ENCODE measurements at regions not wholly inside any gene's neighbourhood (a gene's known extent, or its start where the extent isn't known, plus 50 kb on each side); places are given as distances from the start of the nearest gene placed in this dataset.

DNA sequence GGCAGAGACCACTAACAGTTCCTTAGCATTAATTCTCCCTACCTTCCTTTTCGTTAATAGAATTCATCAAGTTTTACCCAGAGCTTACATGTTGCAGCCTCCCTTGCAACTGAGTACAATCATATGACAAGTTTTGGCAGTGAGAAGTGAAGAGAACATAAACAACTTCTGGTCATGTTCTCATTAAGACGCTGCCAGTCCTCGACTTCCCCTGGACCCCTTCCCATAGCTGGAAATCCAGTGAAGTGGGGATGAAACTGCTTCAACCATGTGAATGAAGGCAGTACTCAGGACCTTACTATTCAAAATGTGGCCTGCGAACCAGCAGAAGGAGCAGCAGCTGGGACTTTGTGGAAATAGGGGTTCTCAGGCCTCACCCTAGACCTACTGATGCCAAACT, 133.9 kb downstream of the SPTSSA start:
- no peak overlapping the region for H3K4me3 ChIP-seq (ENCODE audit: low read depth, low read length)
- no peaks in the 10 kb centered on the region for H3K27me3 ChIP-seq (ENCODE audit: control insufficient read depth, insufficient read depth, low read length)
- no peak overlapping the region for H3K27ac ChIP-seq (ENCODE audit: low read depth, low read length)
- H3K36me3 ChIP-seq (ENCODE audit: control insufficient read depth, insufficient read depth, low read length): no peaks in the 10 kb centered on the region
- peaks cover 11% of the 10 kb centered on the region for H3K4me1 ChIP-seq (ENCODE audit: control insufficient read depth, insufficient read depth, low read length)
- no peaks in the 10 kb centered on the region for H3K9me3 ChIP-seq (ENCODE audit: control insufficient read depth, insufficient read depth, low read length)
- no peak overlapping the region for H3K9ac ChIP-seq (ENCODE audit: low read depth, low read length)

GRCh38 chr14:34325493-34325892, 136.5 kb downstream of the SPTSSA start:
- Histone ChIP-seq H3K9ac (ENCODE audit: low read depth, low read length) (no peak overlapping the region), H3K4me3 (ENCODE audit: low read depth, low read length) (no peak overlapping the region), H3K9me3 (ENCODE audit: control insufficient read depth, insufficient read depth, low read length) (no peaks in the 10 kb centered on the region), H3K27me3 (ENCODE audit: control insufficient read depth, insufficient read depth, low read length) (no peaks in the 10 kb centered on the region), H3K27ac (ENCODE audit: low read depth, low read length) (no peak overlapping the region), H3K4me1 (ENCODE audit: control insufficient read depth, insufficient read depth, low read length) (no peaks in the 10 kb centered on the region), H3K36me3 (ENCODE audit: control insufficient read depth, insufficient read depth, low read length) (no peaks in the 10 kb centered on the region)

DNA sequence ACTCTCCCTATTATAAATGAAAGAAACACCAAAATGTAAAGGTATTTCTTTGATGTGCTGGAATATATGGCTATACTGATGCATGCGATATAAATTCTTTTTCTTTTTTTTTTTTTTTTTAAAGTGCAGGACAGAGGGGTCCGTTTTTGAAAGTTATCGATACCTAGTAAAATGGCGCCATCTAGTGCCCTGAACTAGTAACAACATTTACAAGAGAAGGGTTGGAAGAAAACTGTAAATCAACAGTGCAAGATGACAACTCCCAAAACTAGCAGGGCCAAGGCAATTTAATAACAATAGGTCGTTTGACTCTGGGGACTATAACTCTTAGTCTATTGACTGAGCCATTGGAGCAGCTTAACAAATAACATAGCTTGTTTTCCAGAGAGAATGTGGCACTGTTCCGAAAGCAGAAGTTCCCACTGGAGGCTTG, 137.7 kb downstream of the SPTSSA start:
- Histone ChIP-seq H3K9ac (ENCODE audit: low read depth, low read length) (no peak overlapping the region), H3K36me3 (ENCODE audit: control insufficient read depth, insufficient read depth, low read length) (no peaks in the 10 kb centered on the region), H3K27ac (ENCODE audit: low read depth, low read length) (no peak overlapping the region), H3K4me1 (ENCODE audit: control insufficient read depth, insufficient read depth, low read length) (no peaks in the 10 kb centered on the region), H3K9me3 (ENCODE audit: control insufficient read depth, insufficient read depth, low read length) (no peaks in the 10 kb centered on the region), H3K4me3 (ENCODE audit: low read depth, low read length) (no peak overlapping the region), H3K27me3 (ENCODE audit: control insufficient read depth, insufficient read depth, low read length) (no peaks in the 10 kb centered on the region)

- Histone ChIP-seq H3K36me3 (ENCODE audit: control insufficient read depth, insufficient read depth, low read length) (no peaks in the 10 kb centered on the region), H3K27me3 (ENCODE audit: control insufficient read depth, insufficient read depth, low read length) (no peaks in the 10 kb centered on the region), H3K9me3 (ENCODE audit: control insufficient read depth, insufficient read depth, low read length) (no peaks in the 10 kb centered on the region), H3K4me1 (ENCODE audit: control insufficient read depth, insufficient read depth, low read length) (no peaks in the 10 kb centered on the region), H3K9ac (ENCODE audit: low read depth, low read length) (no peak overlapping the region), H3K4me3 (ENCODE audit: low read depth, low read length) (no peak overlapping the region), H3K27ac (ENCODE audit: low read depth, low read length) (no peak overlapping the region)
Observed at GRCh38 chr14:34322940-34323418, 139.1 kb downstream of the SPTSSA start.

DNA sequence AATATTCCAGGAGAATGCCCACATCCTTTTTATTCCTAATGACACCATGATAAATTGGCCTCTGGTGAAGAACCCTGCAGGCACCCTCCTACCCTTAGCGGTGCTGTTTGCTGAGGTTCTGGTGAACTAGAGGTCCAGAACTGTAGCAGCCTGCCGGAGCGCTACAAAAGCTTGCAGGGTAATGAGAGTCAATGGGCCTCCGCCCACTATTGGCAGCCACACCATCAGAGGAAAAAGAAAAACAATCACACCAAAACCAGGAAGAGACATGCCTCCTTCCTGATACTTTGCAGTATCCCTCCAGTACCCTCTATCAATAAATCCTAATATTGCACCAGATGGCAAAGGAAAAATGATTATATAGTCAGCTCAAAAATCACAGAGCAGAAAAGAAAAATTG, 142.9 kb downstream of the SPTSSA start:
- Histone ChIP-seq H3K27me3 (ENCODE audit: control insufficient read depth, insufficient read depth, low read length) (no peaks in the 10 kb centered on the region), H3K9me3 (ENCODE audit: control insufficient read depth, insufficient read depth, low read length) (no peaks in the 10 kb centered on the region), H3K4me1 (ENCODE audit: control insufficient read depth, insufficient read depth, low read length) (no peaks in the 10 kb centered on the region), H3K36me3 (ENCODE audit: control insufficient read depth, insufficient read depth, low read length) (no peaks in the 10 kb centered on the region), H3K9ac (ENCODE audit: low read depth, low read length) (no peak overlapping the region), H3K4me3 (ENCODE audit: low read depth, low read length) (no peak overlapping the region), H3K27ac (ENCODE audit: low read depth, low read length) (no peak overlapping the region)

GRCh38 chr14:34318014-34318413, 144.0 kb downstream of the SPTSSA start:
- no peaks in the 10 kb centered on the region for H3K4me1 ChIP-seq (ENCODE audit: control insufficient read depth, insufficient read depth, low read length)

DNA sequence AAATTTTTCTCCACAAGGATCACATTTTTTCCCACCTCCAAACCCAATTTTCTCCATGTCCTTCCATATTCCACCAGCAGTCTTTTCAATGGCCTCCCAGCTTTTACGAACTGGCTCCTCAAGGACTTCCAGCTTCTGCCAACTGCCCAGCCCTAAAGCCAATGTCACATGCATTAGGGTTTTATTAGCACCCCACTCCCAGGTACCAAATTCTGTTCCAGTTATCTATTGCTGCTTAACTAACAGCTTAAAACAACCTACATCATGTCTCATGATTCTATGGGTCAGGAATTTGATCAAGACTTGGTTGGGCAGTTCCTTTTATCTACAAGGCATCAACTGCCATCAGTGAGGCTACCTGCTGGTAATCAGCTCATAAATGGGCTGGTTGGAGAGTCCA, 151.3 kb downstream of the SPTSSA start:
- H3K4me1 ChIP-seq (ENCODE audit: control insufficient read depth, insufficient read depth, low read length): no peaks in the 10 kb centered on the region
- no peak overlapping the region for H3K4me3 ChIP-seq (ENCODE audit: low read depth, low read length)
- no peaks in the 10 kb centered on the region for H3K36me3 ChIP-seq (ENCODE audit: control insufficient read depth, insufficient read depth, low read length)
- no peaks in the 10 kb centered on the region for H3K9me3 ChIP-seq (ENCODE audit: control insufficient read depth, insufficient read depth, low read length)
- H3K27ac ChIP-seq (ENCODE audit: low read depth, low read length): no peak overlapping the region
- H3K9ac ChIP-seq (ENCODE audit: low read depth, low read length): no peak overlapping the region
- no peaks in the 10 kb centered on the region for H3K27me3 ChIP-seq (ENCODE audit: control insufficient read depth, insufficient read depth, low read length)

More at GRCh38 chr14:34318014-34318413, 144.0 kb downstream of the SPTSSA start:
- Histone ChIP-seq H3K9ac (ENCODE audit: low read depth, low read length) (no peak overlapping the region), H3K27me3 (ENCODE audit: control insufficient read depth, insufficient read depth, low read length) (no peaks in the 10 kb centered on the region), H3K27ac (ENCODE audit: low read depth, low read length) (no peak overlapping the region), H3K36me3 (ENCODE audit: control insufficient read depth, insufficient read depth, low read length) (no peaks in the 10 kb centered on the region), H3K9me3 (ENCODE audit: control insufficient read depth, insufficient read depth, low read length) (no peaks in the 10 kb centered on the region), H3K4me3 (ENCODE audit: low read depth, low read length) (no peak overlapping the region)

- no peak overlapping the region for H3K4me3 ChIP-seq (ENCODE audit: low read depth, low read length)
- 0 out of 2 replicates have a peak, but pooled peaks cover under 1% of the 10 kb centered on the region for H3K9me3 ChIP-seq (ENCODE audit: control insufficient read depth, insufficient read depth, low read length)
- no peaks in the 10 kb centered on the region for H3K27me3 ChIP-seq (ENCODE audit: control insufficient read depth, insufficient read depth, low read length)
- H3K36me3 ChIP-seq (ENCODE audit: control insufficient read depth, insufficient read depth, low read length): no peaks in the 10 kb centered on the region
- H3K27ac ChIP-seq (ENCODE audit: low read depth, low read length): no peak overlapping the region
- no peaks in the 10 kb centered on the region; the same call in 1 of the 2 replicates for H3K4me1 ChIP-seq (ENCODE audit: control insufficient read depth, insufficient read depth, low read length)
- no peak overlapping the region for H3K9ac ChIP-seq (ENCODE audit: low read depth, low read length)
Observed at GRCh38 chr14:34303811-34304210, 158.2 kb downstream of the SPTSSA start.

DNA sequence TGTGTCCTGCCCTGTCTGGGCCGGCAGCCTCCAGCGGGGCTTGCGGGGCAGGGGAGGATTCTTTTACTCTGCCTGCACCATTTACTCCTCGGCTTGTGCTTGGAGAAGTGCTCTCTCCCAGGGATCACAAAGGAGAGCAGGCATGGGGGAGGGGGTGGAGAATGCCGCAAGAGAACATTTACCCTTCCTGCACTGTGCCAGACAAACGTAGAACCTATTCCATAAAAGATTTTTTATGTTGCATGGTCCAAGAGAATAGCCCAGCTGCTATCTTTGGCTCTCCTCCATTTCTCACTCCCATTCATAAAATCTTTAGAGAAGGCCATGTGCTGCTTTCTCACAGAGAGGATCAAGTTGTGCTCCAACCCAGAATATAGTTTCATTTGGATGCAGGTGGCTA, 159.4 kb downstream of the SPTSSA start:
- Histone ChIP-seq H3K27ac (ENCODE audit: low read depth, low read length) (no peak overlapping the region), H3K4me1 (ENCODE audit: control insufficient read depth, insufficient read depth, low read length) (no peaks in the 10 kb centered on the region; the same call in 1 of the 2 replicates), H3K36me3 (ENCODE audit: control insufficient read depth, insufficient read depth, low read length) (no peaks in the 10 kb centered on the region), H3K27me3 (ENCODE audit: control insufficient read depth, insufficient read depth, low read length) (no peaks in the 10 kb centered on the region), H3K4me3 (ENCODE audit: low read depth, low read length) (no peak overlapping the region), H3K9ac (ENCODE audit: low read depth, low read length) (no peak overlapping the region), H3K9me3 (ENCODE audit: control insufficient read depth, insufficient read depth, low read length) (peaks cover 9% of the 10 kb centered on the region; the same call in 1 of the 2 replicates)

DNA sequence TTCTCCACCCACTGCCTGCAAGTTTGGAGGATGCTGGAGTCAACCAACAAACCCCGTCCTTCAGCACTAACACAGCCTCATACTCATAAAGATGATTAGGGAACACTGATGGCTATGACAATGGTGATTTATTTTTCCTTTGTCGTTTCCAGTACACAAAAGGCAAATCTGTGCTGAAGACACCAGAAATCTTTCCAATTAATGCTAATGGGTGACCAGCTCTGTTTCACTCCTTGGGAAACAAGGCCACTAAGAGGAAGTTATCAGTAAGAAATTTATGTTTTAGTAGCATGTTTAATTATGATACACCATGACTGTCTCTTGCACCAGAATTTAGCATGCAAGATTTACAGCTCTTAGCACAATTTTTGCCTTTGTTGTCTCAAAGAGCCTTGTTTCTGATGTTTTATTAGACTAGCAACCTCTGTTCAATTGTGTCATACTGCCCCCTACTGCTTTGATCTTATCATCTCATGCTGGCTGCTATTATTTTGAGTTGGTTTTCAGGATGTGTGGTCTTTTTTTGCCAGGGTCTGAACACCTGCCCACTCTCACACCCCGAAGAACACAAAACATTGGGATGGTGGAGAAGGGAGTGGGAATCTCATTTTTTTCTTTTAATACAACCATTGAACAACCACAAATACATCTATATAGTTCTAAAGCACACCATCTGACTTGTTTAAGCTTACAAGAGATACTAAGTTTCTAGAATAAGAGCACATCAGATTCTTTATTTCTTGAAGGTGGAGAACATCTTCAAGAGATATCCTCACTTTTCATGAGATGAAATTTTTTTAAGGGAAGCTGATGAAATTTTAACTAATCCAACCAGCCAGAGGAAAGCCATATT, 160.9 kb downstream of the SPTSSA start:
- no peaks in the 10 kb centered on the region; the same call in 1 of the 2 replicates for H3K4me1 ChIP-seq (ENCODE audit: control insufficient read depth, insufficient read depth, low read length)
- H3K9ac ChIP-seq (ENCODE audit: low read depth, low read length): no peak overlapping the region
- H3K9me3 ChIP-seq (ENCODE audit: control insufficient read depth, insufficient read depth, low read length): peaks cover 12% of the 10 kb centered on the region; the same call in 1 of the 2 replicates
- no peaks in the 10 kb centered on the region for H3K36me3 ChIP-seq (ENCODE audit: control insufficient read depth, insufficient read depth, low read length)
- no peak overlapping the region for H3K27ac ChIP-seq (ENCODE audit: low read depth, low read length)
- H3K4me3 ChIP-seq (ENCODE audit: low read depth, low read length): no peak overlapping the region
- no peaks in the 10 kb centered on the region for H3K27me3 ChIP-seq (ENCODE audit: control insufficient read depth, insufficient read depth, low read length)

DNA sequence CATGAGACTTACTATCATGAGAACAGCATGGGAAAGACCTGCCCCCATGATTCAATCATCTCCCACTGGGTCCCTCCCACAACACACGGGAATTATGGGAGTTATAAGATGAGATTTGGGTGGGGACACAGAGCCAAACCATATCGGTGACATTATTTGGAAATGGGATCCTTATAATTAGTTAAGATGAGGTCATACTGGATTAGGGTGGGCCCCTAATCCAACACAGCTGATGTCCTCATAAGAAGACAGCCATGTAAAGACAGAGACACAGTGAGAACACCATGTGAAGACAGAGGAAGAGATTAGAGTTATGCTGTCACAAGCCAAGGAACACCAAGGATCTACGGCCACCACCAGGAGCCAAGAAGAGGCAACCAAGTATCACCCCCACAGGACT, 161.7 kb downstream of the SPTSSA start:
- Histone ChIP-seq H3K9me3 (ENCODE audit: control insufficient read depth, insufficient read depth, low read length) (peaks cover 12% of the 10 kb centered on the region; the same call in 1 of the 2 replicates), H3K4me1 (ENCODE audit: control insufficient read depth, insufficient read depth, low read length) (no peaks in the 10 kb centered on the region; the same call in 1 of the 2 replicates), H3K36me3 (ENCODE audit: control insufficient read depth, insufficient read depth, low read length) (no peaks in the 10 kb centered on the region), H3K27ac (ENCODE audit: low read depth, low read length) (no peak overlapping the region), H3K27me3 (ENCODE audit: control insufficient read depth, insufficient read depth, low read length) (no peaks in the 10 kb centered on the region), H3K9ac (ENCODE audit: low read depth, low read length) (no peak overlapping the region), H3K4me3 (ENCODE audit: low read depth, low read length) (no peak overlapping the region)
